Small intestine (tissue), 7 donors: ENCODE measurements at regions not wholly inside any gene's neighbourhood (a gene's known extent, or its start where the extent isn't known, plus 50 kb on each side); places are given as distances from the start of the nearest gene placed in this dataset.
"Not testable (repeated sequence)": the region's sequence is repeated elsewhere in the genome, so short reads cannot be mapped to it uniquely, and the experiment has no call there.

Experiments
- DNase-seq, 2 donors: peaks; one replicate each; pipeline versions ENCODE4 v3.0.0 to v3.0.0-alpha.2; 2013
- FAIRE-seq: peaks from 2 replicates; lab custom pipeline; 2012; peaks lifted over from hg19 to GRCh38; lab: Jason Lieb, UNC
- H3K27ac ChIP-seq, 3 donors: one replicate each; pipeline ENCODE4 v1.5.1; 2013; ENCODE audit warnings: low read length in 2 of 3, mild to moderate bottlenecking in 2 of 3, control low read depth in 1 of 3, inconsistent platforms in 1 of 3, low read depth in 1 of 3, moderate library complexity in 1 of 3
- H3K27me3 ChIP-seq, 3 donors: one replicate each; pipeline ENCODE4 v1.6.1; 2013; ENCODE audit warnings: low read length in 3 of 3, inconsistent platforms in 1 of 3; ENCODE audit not compliant: control insufficient read depth in 3 of 3, insufficient read depth in 3 of 3
- H3K36me3 ChIP-seq, 3 donors: one replicate each; pipeline ENCODE4 v1.6.1; 2013; ENCODE audit warnings: low read length in 3 of 3, inconsistent platforms in 1 of 3, low read depth in 1 of 3, mild to moderate bottlenecking in 1 of 3, moderate library complexity in 1 of 3; ENCODE audit not compliant: control insufficient read depth in 3 of 3, insufficient read depth in 2 of 3
- H3K4me1 ChIP-seq, 3 donors: one replicate each; pipeline ENCODE4 v1.6.1; 2013; ENCODE audit warnings: low read length in 2 of 3, inconsistent platforms in 1 of 3, low read depth in 1 of 3, mild to moderate bottlenecking in 1 of 3, moderate library complexity in 1 of 3; ENCODE audit not compliant: control insufficient read depth in 3 of 3, insufficient read depth in 2 of 3
- H3K4me3 ChIP-seq, 3 donors: one replicate each; pipeline ENCODE4 v1.5.1; 2013; ENCODE audit warnings: low read length in 3 of 3, control low read depth in 1 of 3, inconsistent platforms in 1 of 3, low read depth in 1 of 3, mild to moderate bottlenecking in 1 of 3, moderate library complexity in 1 of 3
- H3K9me3 ChIP-seq, 2 donors: one replicate each; pipeline ENCODE4 v1.6.1; 2013; ENCODE audit warnings: low read depth in 1 of 2, low read length in 1 of 2; ENCODE audit not compliant: control insufficient read depth in 2 of 2, insufficient read depth in 1 of 2
- WGBS, 3 donors: extraction: QIAGEN DNeasy Blood & Tissue Kit; methylation state at CpG; one replicate each; pipeline ENCODE4 v1.1.7; 2013; 5-methylcytosine and 5-hydroxymethylcytosine counted together
- donor health status: healthy with polysubstance abuse.
- donor health status: control.
- donor health status: control.
- donor health status: Bipolar disorder and iron deficiency.
- donor health status: healthy.

- FAIRE-seq (no peak), DNase-seq (no peak)
- Histone ChIP-seq H3K4me1 (no peaks in the 10 kb centered on the region), H3K9me3 (no peaks in the 10 kb centered on the region), H3K36me3 (no peaks in the 10 kb centered on the region), H3K27ac (no peak overlapping the region), H3K4me3 (no peak overlapping the region), H3K27me3 (no peaks in the 10 kb centered on the region)
- WGBS, 3 donors: 66 to 82% (median 71%) methylated on average over 2 of the region's 2 CpGs
Measured at GRCh38 chr7:91717681-91718470, 162.6 kb downstream of the MTERF1 start.

- no peak for DNase-seq
- Histone ChIP-seq H3K27me3 (no peaks in the 10 kb centered on the region), H3K36me3 (no peaks in the 10 kb centered on the region), H3K27ac (no peak overlapping the region), H3K4me1 (no peaks in the 10 kb centered on the region), H3K4me3 (no peak overlapping the region), H3K9me3 (no peaks in the 10 kb centered on the region)
- FAIRE-seq: no peak
- WGBS, 3 donors: 18 to 54% (median 28%) methylated on average over 1 of the region's 1 CpG
Measured at GRCh38 chr7:91719008-91719407, 161.5 kb downstream of the MTERF1 start.

GRCh38 chr7:91720260-91720937 is 160.1 kb downstream of the MTERF1 start:
- H3K27me3 ChIP-seq: no peaks in the 10 kb centered on the region
- H3K36me3 ChIP-seq: no peaks in the 10 kb centered on the region
- no peak for FAIRE-seq
- H3K4me1 ChIP-seq: no peaks in the 10 kb centered on the region
- 68 to 77% (median 76%) methylated on average over 3 of the region's 3 CpGs for WGBS, 3 donors
- H3K4me3 ChIP-seq: no peak overlapping the region
- H3K9me3 ChIP-seq: no peaks in the 10 kb centered on the region
- no peak for DNase-seq
- no peak overlapping the region for H3K27ac ChIP-seq

GRCh38 chr7:91722831-91723230 is 157.7 kb downstream of the MTERF1 start:
- FAIRE-seq (no peak), DNase-seq (no peak)
- Histone ChIP-seq H3K27ac (no peak overlapping the region), H3K4me1 (no peaks in the 10 kb centered on the region), H3K9me3 (peaks cover 0 to 2% of the 10 kb centered on the region in 2 donors), H3K4me3 (no peak overlapping the region), H3K36me3 (no peaks in the 10 kb centered on the region), H3K27me3 (no peaks in the 10 kb centered on the region)

- H3K36me3 ChIP-seq, H3K9me3 ChIP-seq, H3K27me3 ChIP-seq, FAIRE-seq, H3K27ac ChIP-seq, H3K4me1 ChIP-seq, H3K4me3 ChIP-seq, DNase-seq: not testable (repeated sequence)
- WGBS, 3 donors: 91 to 94% (median 93%) methylated on average over 2 of the region's 2 CpGs
Measured at GRCh38 chr7:91729046-91729445, 151.5 kb downstream of the MTERF1 start.

DNA sequence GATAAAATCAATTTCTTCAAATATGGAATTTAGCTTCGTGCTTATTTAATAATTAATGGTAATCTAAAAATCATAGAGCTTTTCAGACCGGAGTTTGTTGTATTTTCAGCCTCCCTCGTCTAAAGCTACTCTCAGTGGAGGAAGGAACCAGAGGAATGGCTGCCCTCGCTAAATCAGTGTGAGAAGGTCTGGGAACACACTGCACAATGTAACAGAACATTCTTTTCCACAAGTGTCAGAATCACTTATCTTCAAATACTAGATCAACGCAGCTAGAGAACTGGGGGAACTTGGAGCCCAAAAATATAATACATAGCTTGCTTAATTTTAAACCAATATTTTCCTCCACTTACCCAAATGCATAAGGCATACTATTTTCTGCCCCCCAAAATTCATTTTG is 148.5 kb downstream of the MTERF1 start:
- no peak overlapping the region for H3K27ac ChIP-seq
- WGBS, 3 donors: 67 to 76% (median 70%) methylated on average over 5 of the region's 5 CpGs
- H3K9me3 ChIP-seq: peaks cover 0 to 2% of the 10 kb centered on the region in 2 donors
- H3K4me1 ChIP-seq: no peaks in the 10 kb centered on the region
- H3K36me3 ChIP-seq: no peaks in the 10 kb centered on the region
- DNase-seq: no peak
- no peaks in the 10 kb centered on the region for H3K27me3 ChIP-seq
- no peak for FAIRE-seq
- H3K4me3 ChIP-seq: no peak overlapping the region

DNA sequence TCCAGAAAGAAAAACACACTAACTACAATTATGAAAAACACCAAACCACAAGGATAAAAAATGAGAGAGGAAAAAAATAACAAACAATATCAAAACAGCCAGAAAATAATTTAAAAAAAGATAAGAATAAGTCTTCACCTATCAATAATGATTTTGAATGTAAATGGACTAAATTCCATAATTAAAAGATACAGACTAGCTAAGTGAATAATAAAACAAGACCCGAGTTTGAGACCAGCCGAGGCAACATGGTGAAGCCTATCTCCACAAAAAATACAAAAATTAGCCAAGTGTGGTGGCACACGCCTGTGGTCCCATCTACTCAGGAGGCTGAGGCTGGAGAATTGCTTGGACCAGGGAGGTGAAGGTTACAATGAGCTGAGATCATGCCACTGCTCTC is 131.1 kb downstream of the MTERF1 start:
- DNase-seq (no peak), FAIRE-seq (no peak)
- WGBS, 3 donors: 87 to 94% (median 93%) methylated on average over 3 of the region's 3 CpGs

GRCh38 chr7:91750091-91750490 is 130.4 kb downstream of the MTERF1 start:
- Histone ChIP-seq H3K4me1 (no peaks in the 10 kb centered on the region), H3K36me3 (no peaks in the 10 kb centered on the region), H3K9me3 (peaks cover 0 to 13% of the 10 kb centered on the region in 2 donors), H3K4me3 (no peak overlapping the region), H3K27me3 (no peaks in the 10 kb centered on the region), H3K27ac (no peak overlapping the region)
- no peak for FAIRE-seq
- 95 to 100% (median 97%) methylated on average over 1 of the region's 1 CpG for WGBS, 3 donors
- no peak for DNase-seq

More for the DNA sequence above, 131.1 kb downstream of the MTERF1 start:
- Histone ChIP-seq H3K36me3 (no peaks in the 10 kb centered on the region), H3K4me3 (no peak overlapping the region), H3K4me1 (no peaks in the 10 kb centered on the region), H3K27me3 (no peaks in the 10 kb centered on the region), H3K9me3 (peaks cover 0 to 13% of the 10 kb centered on the region in 2 donors), H3K27ac (no peak overlapping the region)
